ENCODE measurements at regions not wholly inside any gene's neighbourhood (a gene's known extent, or its start where the extent isn't known, plus 50 kb on each side); places are given as distances from the start of the nearest gene placed in this dataset.

- intact Hi-C loops (cut with DNase I): no loop called here
- WGBS, 3 donors: 50 to 56% (median 54%) methylated on average over 12 of the region's 12 CpGs
- peaks cover 0 to 10% (median 7%) of the 10 kb centered on the region in 3 donors for H3K27me3 ChIP-seq (ENCODE audit: insufficient read depth in 3 of 3, low read length in 2 of 3)
- ATAC-seq: no peak
- TF ChIP-seq CTCF (IDR thresholded peaks at IDR 0.05): no peak
- no peaks in the 10 kb centered on the region for H3K9me3 ChIP-seq
- H3K27ac ChIP-seq: no peak overlapping the region
- H3K36me3 ChIP-seq (ENCODE audit: insufficient read depth in 1 of 2, low read depth in 1 of 2): no peaks in the 10 kb centered on the region
- DNase-seq: no peak
- H3K4me1 ChIP-seq: no peaks in the 10 kb centered on the region
- H3K4me3 ChIP-seq: no peak overlapping the region
Observed at GRCh38 chr20:61185841-61186601, 66.0 kb upstream of the CDH4 start.

- Histone ChIP-seq H3K27me3 (ENCODE audit: insufficient read depth in 3 of 3, low read length in 2 of 3) (peaks cover 0 to 10% (median 7%) of the 10 kb centered on the region in 3 donors), H3K4me3 (no peak overlapping the region), H3K4me1 (no peaks in the 10 kb centered on the region), H3K9me3 (no peaks in the 10 kb centered on the region), H3K27ac (no peak overlapping the region), H3K36me3 (ENCODE audit: insufficient read depth in 1 of 2, low read depth in 1 of 2) (no peaks in the 10 kb centered on the region)
- TF ChIP-seq CTCF (IDR thresholded peaks at IDR 0.05): no peak
- intact Hi-C loops (cut with DNase I): no loop called here
- DNase-seq (no peak), ATAC-seq (no peak)
- WGBS, 3 donors: 52 to 63% (median 57%) methylated on average over 11 of the region's 11 CpGs
Observed at GRCh38 chr20:61186771-61187472, 65.1 kb upstream of the CDH4 start.

- intact Hi-C loops (cut with DNase I): no loop called here
- no peak for TF ChIP-seq CTCF (IDR thresholded peaks at IDR 0.05)
- Histone ChIP-seq H3K4me3 (no peak overlapping the region), H3K4me1 (no peaks in the 10 kb centered on the region), H3K27ac (no peak overlapping the region), H3K36me3 (ENCODE audit: insufficient read depth in 1 of 2, low read depth in 1 of 2) (no peaks in the 10 kb centered on the region), H3K27me3 (ENCODE audit: insufficient read depth in 3 of 3, low read length in 2 of 3) (peaks cover 3 to 10% (median 7%) of the 10 kb centered on the region in 3 donors), H3K9me3 (no peaks in the 10 kb centered on the region)
- WGBS, 3 donors: 87 to 100% (median 100%) methylated on average over 1 of the region's 1 CpG
- DNase-seq (no peak), ATAC-seq (no peak)
Observed at GRCh38 chr20:61189534-61189933, 62.5 kb upstream of the CDH4 start.

GRCh38 chr20:61191096-61191495 is 61.0 kb upstream of the CDH4 start:
- Histone ChIP-seq H3K4me1 (no peaks in the 10 kb centered on the region), H3K9me3 (no peaks in the 10 kb centered on the region), H3K36me3 (ENCODE audit: insufficient read depth in 1 of 2, low read depth in 1 of 2) (no peaks in the 10 kb centered on the region), H3K27me3 (ENCODE audit: insufficient read depth in 3 of 3, low read length in 2 of 3) (peaks cover 3 to 10% (median 4%) of the 10 kb centered on the region in 3 donors), H3K4me3 (no peak overlapping the region), H3K27ac (no peak overlapping the region)
- 95 to 98% (median 95%) methylated on average over 9 of the region's 9 CpGs for WGBS, 3 donors
- TF ChIP-seq CTCF (IDR thresholded peaks at IDR 0.05): no peak
- DNase-seq (no peak), ATAC-seq (no peak)
- intact Hi-C loops (cut with DNase I): no loop called here
